Gastroesophageal sphincter (tissue), 3 donors: ENCODE measurements at regions not wholly inside any gene's neighbourhood (a gene's known extent, or its start where the extent isn't known, plus 50 kb on each side); places are given as distances from the start of the nearest gene placed in this dataset.

Experiments
- CTCF ChIP-seq, 4 experiments: fragments of 200-600 bp in 2 of 4; fragments of 450-650 bp in 2 of 4; sonication (generic) in 1 of 4; IDR thresholded peaks; one replicate each; pipeline ENCODE4 v1.5.1; 2017 to 2019; ENCODE audit warnings: antibody characterized with exemption in 4 of 4, mild to moderate bottlenecking in 2 of 4, moderate library complexity in 2 of 4
- EP300 ChIP-seq: sonication (generic); formaldehyde crosslinking; IDR thresholded peaks from one replicate; pipeline ENCODE4 v1.6.1; 2017; ENCODE audit warnings: antibody characterized with exemption, mild to moderate bottlenecking
- POLR2A ChIP-seq, 2 donors: fragments of 450-650 bp; IDR thresholded peaks; one replicate each; pipeline ENCODE4 v1.6.1; 2017; ENCODE audit warnings: antibody characterized with exemption in 2 of 2, mild to moderate bottlenecking in 2 of 2, moderate library complexity in 1 of 2
- POLR2AphosphoS5 ChIP-seq: sonication (generic); formaldehyde crosslinking; IDR thresholded peaks from one replicate; pipeline ENCODE4 v1.6.1; 2017; ENCODE audit warnings: antibody characterized with exemption

GRCh38 chr2:216784456-216784855 lies 75.4 kb downstream of the TNP1 start:
- no peak for TF ChIP-seq CTCF (IDR thresholded peaks at IDR 0.05)
- no peak for TF ChIP-seq POLR2AphosphoS5
- no peak for TF ChIP-seq POLR2A (IDR thresholded peaks at IDR 0.05)
- no peak for TF ChIP-seq EP300
